ENCODE measurements at regions not wholly inside any gene's neighbourhood (a gene's known extent, or its start where the extent isn't known, plus 50 kb on each side); places are given as distances from the start of the nearest gene placed in this dataset.
"Not testable (repeated sequence)": the region's sequence is repeated elsewhere in the genome, so short reads cannot be mapped to it uniquely, and the experiment has no call there.

DNA sequence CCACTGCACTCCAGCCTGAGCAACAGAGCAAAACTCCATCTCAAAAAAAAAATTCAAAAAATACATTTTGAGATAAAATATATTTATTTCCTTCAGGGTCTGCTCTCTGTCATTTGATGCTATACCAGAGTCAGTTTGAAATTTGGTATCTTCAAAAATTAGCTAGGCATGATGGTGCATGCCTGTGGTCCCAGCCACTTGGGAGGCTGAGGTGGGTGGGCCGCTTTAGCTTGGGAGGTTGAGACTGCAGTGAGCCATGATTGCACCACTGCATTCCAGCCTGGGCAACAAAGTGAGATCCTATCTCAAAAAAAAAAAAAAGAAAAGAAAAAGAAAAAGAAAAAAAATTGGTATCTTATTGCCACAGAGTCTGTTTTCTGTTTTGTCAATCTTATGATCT, 305.4 kb upstream of the GLI3 start:
- H3K27me3 Mint-ChIP-seq, H3K4me3 Mint-ChIP-seq, H3K27ac Mint-ChIP-seq: not testable (repeated sequence)

GRCh38 chr7:42534441-42534840, 297.4 kb upstream of the GLI3 start:
- Mint-ChIP-seq H3K36me3 (no peaks in the 10 kb centered on the region), H3K4me3 (no peak overlapping the region), H3K27me3 (no peaks in the 10 kb centered on the region), H3K4me1 (no peaks in the 10 kb centered on the region), H3K9me3 (peaks cover 12% of the 10 kb centered on the region), H3K27ac (no peak overlapping the region)
- DNase-seq: no peak

More for the DNA sequence above, 305.4 kb upstream of the GLI3 start:
- H3K36me3 Mint-ChIP-seq, H3K4me1 Mint-ChIP-seq, DNase-seq, H3K9me3 Mint-ChIP-seq: not testable (repeated sequence)

- Mint-ChIP-seq H3K4me1 (no peaks in the 10 kb centered on the region), H3K27ac (no peak overlapping the region), H3K4me3 (no peak overlapping the region), H3K27me3 (no peaks in the 10 kb centered on the region), H3K36me3 (no peaks in the 10 kb centered on the region), H3K9me3 (peaks cover 9% of the 10 kb centered on the region)
- DNase-seq: no peak
Measured at GRCh38 chr7:42527004-42527403, 290.0 kb upstream of the GLI3 start.

DNA sequence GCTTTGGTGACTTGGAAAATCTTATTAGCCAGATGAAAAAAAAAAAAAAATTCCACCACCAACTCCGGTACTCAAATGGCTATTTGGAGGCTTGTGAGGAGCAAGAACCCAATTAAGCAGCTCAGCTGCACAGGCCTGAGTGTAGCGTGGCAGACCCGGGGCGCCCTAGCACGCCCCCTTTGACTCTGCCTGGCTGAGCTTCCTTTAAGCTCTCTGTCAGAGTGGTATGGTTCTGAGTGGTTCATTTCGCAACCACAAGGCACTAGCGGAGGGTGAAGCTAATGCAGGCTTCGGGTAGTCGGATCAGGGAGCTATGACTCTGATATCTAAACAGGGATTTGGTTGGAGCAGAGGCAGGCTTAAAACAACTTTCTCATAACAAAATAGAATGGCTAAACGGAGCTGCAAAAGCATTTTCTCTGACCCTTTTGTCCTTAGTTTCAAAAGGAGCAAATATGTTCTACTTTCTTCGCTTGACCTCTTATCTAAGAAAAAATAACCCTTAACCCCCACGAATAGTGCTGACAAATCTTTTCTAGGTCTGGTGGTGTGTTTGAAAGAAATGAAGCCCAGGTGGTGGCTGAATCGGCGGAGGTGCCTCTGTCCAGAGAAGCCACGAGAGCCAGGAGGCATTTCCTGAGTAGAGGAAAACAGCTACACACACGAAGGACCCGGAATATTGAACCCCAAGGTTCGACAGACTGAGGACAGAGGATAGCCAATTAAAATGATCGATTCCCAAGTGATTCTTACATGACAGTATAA, 285.4 kb upstream of the GLI3 start:
- H3K4me3 Mint-ChIP-seq: no peak overlapping the region
- H3K27ac Mint-ChIP-seq: no peak overlapping the region
- no peaks in the 10 kb centered on the region for H3K36me3 Mint-ChIP-seq

GRCh38 chr7:42511027-42511426, 274.0 kb upstream of the GLI3 start:
- H3K9me3 Mint-ChIP-seq: no peaks in the 10 kb centered on the region
- no peaks in the 10 kb centered on the region for H3K4me1 Mint-ChIP-seq
- no peak overlapping the region for H3K27ac Mint-ChIP-seq
- no peak for DNase-seq
- H3K36me3 Mint-ChIP-seq: no peaks in the 10 kb centered on the region
- no peak overlapping the region for H3K4me3 Mint-ChIP-seq
- H3K27me3 Mint-ChIP-seq: peaks cover 5% of the 10 kb centered on the region

More for the DNA sequence above, 285.4 kb upstream of the GLI3 start:
- no peaks in the 10 kb centered on the region for H3K4me1 Mint-ChIP-seq
- no peaks in the 10 kb centered on the region for H3K27me3 Mint-ChIP-seq
- no peak for DNase-seq
- peaks cover 2% of the 10 kb centered on the region for H3K9me3 Mint-ChIP-seq

GRCh38 chr7:42506097-42506496, 269.1 kb upstream of the GLI3 start:
- H3K27ac Mint-ChIP-seq: no peak overlapping the region
- H3K36me3 Mint-ChIP-seq: no peaks in the 10 kb centered on the region
- DNase-seq: no peak
- no peak overlapping the region for H3K4me3 Mint-ChIP-seq
- peaks cover 5% of the 10 kb centered on the region for H3K27me3 Mint-ChIP-seq
- H3K9me3 Mint-ChIP-seq: peaks cover 4% of the 10 kb centered on the region
- H3K4me1 Mint-ChIP-seq: no peaks in the 10 kb centered on the region

DNA sequence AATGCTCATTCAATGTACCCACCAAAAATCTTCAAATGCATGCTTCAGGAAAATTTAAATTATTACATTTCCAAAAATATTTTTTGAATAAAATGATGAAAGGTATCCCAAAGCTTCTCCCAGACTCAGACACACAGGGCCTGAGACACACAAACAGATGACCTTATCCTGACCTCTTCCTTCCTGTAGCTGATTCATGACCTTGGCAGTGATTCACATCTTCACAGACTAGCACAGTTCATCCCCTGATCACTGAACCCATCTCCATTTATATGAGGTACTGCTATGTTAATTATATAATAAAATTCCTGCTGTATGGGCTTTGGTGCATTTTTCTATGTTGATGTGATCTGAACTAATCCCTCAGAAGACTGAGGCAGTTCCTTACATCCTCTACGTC, 265.0 kb upstream of the GLI3 start:
- DNase-seq: no peak
- Mint-ChIP-seq H3K4me1 (no peaks in the 10 kb centered on the region), H3K9me3 (peaks cover 4% of the 10 kb centered on the region), H3K27me3 (no peaks in the 10 kb centered on the region), H3K36me3 (no peaks in the 10 kb centered on the region), H3K27ac (no peak overlapping the region), H3K4me3 (no peak overlapping the region)

- peaks cover 6% of the 10 kb centered on the region for H3K4me1 Mint-ChIP-seq
- no peaks in the 10 kb centered on the region for H3K9me3 Mint-ChIP-seq
- no peak overlapping the region for H3K4me3 Mint-ChIP-seq
Measured at GRCh38 chr7:42495256-42495655, 258.2 kb upstream of the GLI3 start.

GRCh38 chr7:42494736-42495135, 257.7 kb upstream of the GLI3 start:
- no peaks in the 10 kb centered on the region for H3K9me3 Mint-ChIP-seq
- H3K27ac Mint-ChIP-seq: no peak overlapping the region
- DNase-seq: no peak
- H3K36me3 Mint-ChIP-seq: no peaks in the 10 kb centered on the region
- H3K4me3 Mint-ChIP-seq: no peak overlapping the region
- H3K27me3 Mint-ChIP-seq: peaks cover 32% of the 10 kb centered on the region
- peaks cover 6% of the 10 kb centered on the region for H3K4me1 Mint-ChIP-seq

More at GRCh38 chr7:42495256-42495655, 258.2 kb upstream of the GLI3 start:
- Mint-ChIP-seq H3K27ac (no peak overlapping the region), H3K27me3 (peaks cover 32% of the 10 kb centered on the region), H3K36me3 (no peaks in the 10 kb centered on the region)
- no peak for DNase-seq

DNA sequence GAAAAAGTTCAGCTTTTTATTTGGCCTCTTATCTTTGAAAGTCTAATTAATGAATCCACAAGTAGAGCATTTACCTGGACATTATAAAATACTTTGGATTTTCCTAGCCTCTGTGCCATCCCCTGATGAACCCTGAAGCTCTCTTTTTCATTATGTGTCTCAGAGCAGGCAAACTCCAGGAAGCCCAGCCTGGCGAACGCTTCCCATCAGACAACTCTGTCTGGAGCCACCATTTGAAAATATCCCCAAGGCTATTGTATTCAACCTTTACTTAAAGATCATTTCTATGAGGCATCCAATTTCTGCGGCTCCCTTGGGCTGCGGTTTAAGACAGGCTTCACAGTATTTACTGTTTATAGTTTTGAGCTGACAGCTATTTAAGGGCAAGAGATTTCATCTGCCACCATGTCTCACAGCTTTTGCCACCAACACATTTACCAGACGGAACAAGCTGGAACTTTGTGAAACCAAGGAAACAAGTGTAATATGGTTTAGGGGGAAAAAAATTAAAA, 257.2 kb upstream of the GLI3 start:
- H3K27me3 Mint-ChIP-seq: peaks cover 35% of the 10 kb centered on the region
- DNase-seq: no peak
- peaks cover 6% of the 10 kb centered on the region for H3K4me1 Mint-ChIP-seq
- no peak overlapping the region for H3K4me3 Mint-ChIP-seq
- H3K9me3 Mint-ChIP-seq: no peaks in the 10 kb centered on the region
- H3K36me3 Mint-ChIP-seq: no peaks in the 10 kb centered on the region
- H3K27ac Mint-ChIP-seq: no peak overlapping the region

DNA sequence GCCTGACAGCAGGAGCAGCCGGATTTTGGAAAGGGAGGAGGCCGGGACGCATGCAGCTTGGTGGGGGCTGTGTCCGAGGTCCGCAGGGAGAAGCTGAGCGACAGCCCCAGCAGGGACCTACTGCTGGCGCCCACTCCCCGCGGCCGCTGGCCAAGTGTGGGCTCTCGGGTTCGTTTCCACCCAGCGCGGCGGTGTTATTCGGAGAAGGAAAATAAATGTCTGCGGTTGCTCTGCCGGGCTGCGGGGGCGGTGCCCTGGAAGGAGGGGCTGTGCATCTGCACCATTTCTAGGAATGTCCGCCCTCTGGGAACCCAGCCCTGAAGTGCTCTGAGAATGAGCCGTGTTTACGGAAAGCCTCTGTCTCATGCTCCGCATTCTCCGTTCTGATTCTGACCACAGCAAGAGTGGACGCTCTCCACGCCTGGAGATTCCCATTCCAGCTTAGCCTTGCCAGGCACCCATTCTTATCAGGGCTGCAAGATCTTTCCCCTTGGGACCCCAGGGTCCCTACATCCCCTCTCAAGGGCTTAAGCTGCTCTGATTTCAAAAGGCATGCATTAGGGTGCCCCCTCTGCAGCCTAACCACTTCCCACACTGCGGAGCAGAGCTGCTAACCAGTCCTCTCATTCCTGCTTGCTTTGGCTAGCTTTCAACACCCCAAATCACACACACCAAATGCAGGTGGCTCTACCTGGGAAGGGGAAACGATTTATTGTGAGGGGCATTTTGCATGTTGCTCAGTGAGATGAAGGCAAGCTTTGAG, 256.6 kb upstream of the GLI3 start:
- Mint-ChIP-seq H3K36me3 (no peaks in the 10 kb centered on the region), H3K4me1 (peaks cover 6% of the 10 kb centered on the region), H3K4me3 (no peak overlapping the region), H3K9me3 (peaks cover under 1% of the 10 kb centered on the region), H3K27ac (no peak overlapping the region), H3K27me3 (peaks cover 38% of the 10 kb centered on the region)
- peak; percentile 24 for DNase-seq

DNA sequence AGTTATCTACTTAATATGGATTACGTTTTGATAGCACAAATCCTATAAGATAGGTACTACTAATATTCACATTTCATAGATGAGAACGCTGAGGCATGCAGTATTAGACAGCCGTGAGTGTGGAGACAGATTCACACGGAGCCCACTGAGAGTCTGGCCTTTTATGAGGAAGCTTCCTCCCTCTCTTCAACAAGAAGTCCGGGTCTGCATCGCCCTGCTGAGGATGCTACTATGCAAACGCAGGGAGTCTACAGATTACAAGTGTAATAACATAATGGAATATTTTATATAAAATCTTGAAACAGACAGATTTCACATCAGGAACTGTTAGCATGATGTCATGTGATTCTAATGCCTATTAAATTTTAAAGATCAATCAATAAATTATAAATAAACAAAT, 255.9 kb upstream of the GLI3 start:
- DNase-seq: no peak
- no peaks in the 10 kb centered on the region for H3K36me3 Mint-ChIP-seq
- peaks cover 6% of the 10 kb centered on the region for H3K4me1 Mint-ChIP-seq
- peaks cover 3% of the 10 kb centered on the region for H3K9me3 Mint-ChIP-seq
- H3K27me3 Mint-ChIP-seq: peaks cover 43% of the 10 kb centered on the region
- H3K27ac Mint-ChIP-seq: no peak overlapping the region
- H3K4me3 Mint-ChIP-seq: no peak overlapping the region

- Mint-ChIP-seq H3K36me3 (no peaks in the 10 kb centered on the region), H3K27ac (no peak overlapping the region), H3K27me3 (peaks cover 43% of the 10 kb centered on the region), H3K4me1 (peaks cover 6% of the 10 kb centered on the region), H3K9me3 (peaks cover 3% of the 10 kb centered on the region), H3K4me3 (no peak overlapping the region)
- DNase-seq: no peak
Measured at GRCh38 chr7:42491106-42491505, 254.1 kb upstream of the GLI3 start.

GRCh38 chr7:42489299-42489698, 252.3 kb upstream of the GLI3 start:
- H3K4me3 Mint-ChIP-seq: no peak overlapping the region
- peaks cover 3% of the 10 kb centered on the region for H3K9me3 Mint-ChIP-seq
- peaks cover 30% of the 10 kb centered on the region for H3K27me3 Mint-ChIP-seq
- peaks cover 6% of the 10 kb centered on the region for H3K4me1 Mint-ChIP-seq
- H3K36me3 Mint-ChIP-seq: no peaks in the 10 kb centered on the region
- no peak overlapping the region for H3K27ac Mint-ChIP-seq
- no peak for DNase-seq

DNA sequence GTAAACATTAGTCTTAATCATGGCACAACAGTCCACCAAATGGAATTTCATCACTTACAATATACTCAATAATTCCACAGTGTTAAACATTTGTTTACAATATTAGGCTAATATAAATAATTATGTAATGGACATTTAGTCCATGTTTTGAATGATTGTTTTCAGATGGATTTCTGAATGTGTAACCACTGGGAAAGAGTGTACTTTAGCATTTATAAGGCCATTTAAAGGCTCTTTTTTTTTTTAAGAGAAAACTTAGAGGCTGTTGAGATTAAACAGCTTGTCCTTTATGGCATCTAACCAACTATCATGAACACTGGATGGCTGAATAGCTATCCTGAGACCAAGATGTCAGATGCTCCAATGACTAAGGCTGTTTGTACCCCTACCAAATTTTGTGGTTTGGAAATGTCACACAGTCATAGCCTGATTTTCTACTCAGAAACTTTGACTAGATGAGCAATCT, 248.3 kb upstream of the GLI3 start:
- DNase-seq: no peak
- Mint-ChIP-seq H3K4me3 (no peak overlapping the region), H3K9me3 (peaks cover 3% of the 10 kb centered on the region), H3K27ac (no peak overlapping the region), H3K36me3 (no peaks in the 10 kb centered on the region), H3K4me1 (no peaks in the 10 kb centered on the region), H3K27me3 (peaks cover 11% of the 10 kb centered on the region)
